Breast epithelium (tissue), 3 donors: ENCODE measurements at regions not wholly inside any gene's neighbourhood (a gene's known extent, or its start where the extent isn't known, plus 50 kb on each side); places are given as distances from the start of the nearest gene placed in this dataset.

ENCODE experiments used
- CTCF ChIP-seq, 3 donors: fragments of 450-650 bp; IDR thresholded peaks; one replicate each; pipeline ENCODE4 v1.5.1; 2016 to 2017; ENCODE audit warnings: antibody characterized with exemption in 3 of 3, mild to moderate bottlenecking in 3 of 3, moderate library complexity in 3 of 3
- POLR2A ChIP-seq: fragments of 450-650 bp; IDR thresholded peaks from one replicate; pipeline ENCODE4 v1.6.1; 2016; ENCODE audit warnings: antibody characterized with exemption, mild to moderate bottlenecking, moderate library complexity

DNA sequence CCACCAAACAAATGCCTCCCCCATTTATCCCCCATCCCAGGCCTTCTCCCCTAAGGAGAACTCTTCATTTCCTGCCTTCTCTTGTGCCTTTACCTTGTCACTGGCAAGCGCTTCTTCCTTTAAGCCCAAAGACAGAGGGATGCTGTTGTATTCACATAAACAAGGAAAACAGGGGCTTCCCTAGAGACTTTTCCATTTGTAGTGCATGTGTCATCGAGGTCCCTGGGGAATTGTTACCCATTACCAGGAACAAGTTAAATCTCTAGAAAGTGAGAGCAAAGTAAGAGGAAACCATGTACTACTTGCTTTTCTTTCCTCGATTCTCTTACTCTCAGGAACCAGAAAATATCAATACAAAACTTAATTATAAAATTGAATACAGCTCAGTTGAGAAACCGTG is 114.4 kb upstream of the DPT start:
- TF ChIP-seq CTCF (IDR thresholded peaks at IDR 0.05), result no peak
- TF ChIP-seq POLR2A, result no peak
